K562 (cell line): ENCODE measurements at regions not wholly inside any gene's neighbourhood (a gene's known extent, or its start where the extent isn't known, plus 50 kb on each side); places are given as distances from the start of the nearest gene placed in this dataset.

Source experiments
- BACH1 ChIP-seq: fragments of 200-800 bp; sonication (Bioruptor generic); IDR thresholded peaks from 2 replicates; pipeline ENCODE4 v1.6.1; 2016; ENCODE audit warnings: missing genetic modification characterization, missing compliant biosample characterization
- COPS2 ChIP-seq: fragments of 450-650 bp; conservative IDR thresholded peaks from 2 replicates; pipeline ENCODE4 v1.6.1; 2016; ENCODE audit warnings: mild to moderate bottlenecking, moderate library complexity
- EP300 ChIP-seq: IDR thresholded peaks from 2 replicates; pipeline ENCODE4 v1.6.1; 2012; ENCODE audit warnings: low read length, improper control_type of control experiment
- FOSL1 ChIP-seq: fragments of 200-800 bp; sonication (Bioruptor generic); conservative IDR thresholded peaks from 2 replicates; pipeline ENCODE4 v1.6.1; 2016; ENCODE audit warnings: missing genetic modification characterization, missing compliant biosample characterization
- GATAD2B ChIP-seq: fragments of 450-650 bp; IDR thresholded peaks from 2 replicates; pipeline ENCODE4 v1.6.1; 2017; ENCODE audit warnings: mild to moderate bottlenecking, borderline replicate concordance
- GMEB1 ChIP-seq: fragments of 250-450 bp; sonication (Bioruptor Pico); IDR thresholded peaks from 2 replicates; pipeline ENCODE4 v1.4.0; 2020; ENCODE audit warnings: mild to moderate bottlenecking
- GTF2E2 ChIP-seq: fragments of 200-800 bp; sonication (Bioruptor generic); IDR thresholded peaks from 2 replicates; pipeline ENCODE4 v1.6.1; 2016; ENCODE audit warnings: missing genetic modification characterization, missing compliant biosample characterization
- KLF13 ChIP-seq: fragments of 450-650 bp; IDR thresholded peaks from 2 replicates; pipeline ENCODE4 v1.6.1; 2016; ENCODE audit warnings: missing genetic modification characterization, low read depth, mild to moderate bottlenecking, missing compliant biosample characterization, moderate library complexity, borderline replicate concordance
- L3MBTL2 ChIP-seq: fragments of 450-650 bp; IDR thresholded peaks from 2 replicates; pipeline ENCODE4 v1.6.1; 2016; ENCODE audit warnings: mild to moderate bottlenecking, moderate library complexity
- MNT ChIP-seq, 2 experiments: fragments of 450-650 bp; conservative IDR thresholded peaks; 2 replicates each; pipeline ENCODE4 v1.6.1; 2017; ENCODE audit warnings: mild to moderate bottlenecking in 2 of 2, moderate library complexity in 2 of 2
- MTA3 ChIP-seq: fragments of 450-650 bp; formaldehyde crosslinking; IDR thresholded peaks from 2 replicates; pipeline ENCODE4 v1.6.1; 2017; ENCODE audit warnings: mild to moderate bottlenecking, borderline replicate concordance
- NBN ChIP-seq: fragments of 450-650 bp; IDR thresholded peaks from 2 replicates; pipeline ENCODE4 v1.6.1; 2016; ENCODE audit warnings: low read depth, mild to moderate bottlenecking
- NCOA1 ChIP-seq: fragments of 450-650 bp; IDR thresholded peaks from 2 replicates; pipeline ENCODE4 v1.6.1; 2016; ENCODE audit warnings: low read depth
- PKNOX1 ChIP-seq: fragments of 450-650 bp; IDR thresholded peaks from 2 replicates; pipeline ENCODE4 v1.6.1; 2016
- POLR3G ChIP-seq: IDR thresholded peaks from 2 replicates; pipeline ENCODE4 v1.6.1; 2011; ENCODE audit not compliant: insufficient read length, insufficient replicate concordance; ENCODE audit errors: extremely low read depth
- TEAD1 ChIP-seq, 2 experiments: fragments of 450-650 bp in 1 of 2; sonication (generic) in 1 of 2; formaldehyde crosslinking; IDR thresholded peaks; 2 replicates each; pipeline versions ENCODE4 v1.4.0 to v1.8.0; 2020 to 2022; ENCODE audit warnings: mild to moderate bottlenecking in 2 of 2, missing genetic modification reagents in 1 of 2
- TEAD2 ChIP-seq: fragments of 450-650 bp; IDR thresholded peaks from 2 replicates; pipeline ENCODE4 v1.6.1; 2016; ENCODE audit warnings: missing genetic modification characterization, control low read depth, missing compliant biosample characterization
- TRIM24 ChIP-seq, 2 experiments: fragments of 450-650 bp; IDR thresholded peaks; 2 replicates each; pipeline ENCODE4 v1.6.1; 2016
- TRIM28 ChIP-seq: fragments of 450-650 bp; IDR thresholded peaks from 2 replicates; pipeline ENCODE4 v1.6.1; 2017
- ZNF518B ChIP-seq: fragments of 250-450 bp; sonication (Bioruptor Pico); IDR thresholded peaks from 2 replicates; pipeline ENCODE4 v1.5.0; 2021; ENCODE audit warnings: mild to moderate bottlenecking, moderate library complexity

GRCh38 chr12:14260011-14260993, 105.2 kb upstream of the ATF7IP start (continued):
- TF ChIP-seq KLF13 (tag): peak; percentile 58; the same call in 1 of the 2 replicates
- peak; percentile 16; the same call in 1 of the 2 replicates for TF ChIP-seq BACH1 (tag)
- TF ChIP-seq MNT (conservative IDR thresholded peaks at IDR 0.05): peak; percentile 56 to 77; a peak in 3 of 4 replicates
- peak; percentile 79 for TF ChIP-seq TEAD2 (tag)
- TF ChIP-seq FOSL1 (tag): peak; percentile 44
- peak; percentile 46; the same call in 1 of the 2 replicates for TF ChIP-seq MTA3
- TF ChIP-seq EP300: peak; percentile 53; the same call in 1 of the 2 replicates
- no peak for TF ChIP-seq POLR3G
- peak; percentile 91 to 98 for TF ChIP-seq TEAD1 (CRISPR knock-in tag; IDR thresholded peaks at IDR 0.05)
- 0 out of 2 replicates have a peak, but pooled peaks have one; percentile 19 for TF ChIP-seq GATAD2B
- TF ChIP-seq COPS2: no peak
- TF ChIP-seq NBN: 0 out of 2 replicates have a peak, but pooled peaks have one; percentile 32
- peak; percentile 43; the same call in 1 of the 2 replicates for TF ChIP-seq NCOA1
- no peak for TF ChIP-seq GMEB1 (CRISPR knock-in tag)
- peak; percentile 67 to 83 for TF ChIP-seq TRIM24 (IDR thresholded peaks at IDR 0.05)
- TF ChIP-seq PKNOX1: no peak
- 0 out of 2 replicates have a peak, but pooled peaks have one; percentile 12 for TF ChIP-seq GTF2E2
- TF ChIP-seq ZNF518B: no peak
- TF ChIP-seq L3MBTL2: peak; percentile 96
- TF ChIP-seq TRIM28: no peak
